ENCODE measurements at regions not wholly inside any gene's neighbourhood (a gene's known extent, or its start where the extent isn't known, plus 50 kb on each side); places are given as distances from the start of the nearest gene placed in this dataset.

DNA sequence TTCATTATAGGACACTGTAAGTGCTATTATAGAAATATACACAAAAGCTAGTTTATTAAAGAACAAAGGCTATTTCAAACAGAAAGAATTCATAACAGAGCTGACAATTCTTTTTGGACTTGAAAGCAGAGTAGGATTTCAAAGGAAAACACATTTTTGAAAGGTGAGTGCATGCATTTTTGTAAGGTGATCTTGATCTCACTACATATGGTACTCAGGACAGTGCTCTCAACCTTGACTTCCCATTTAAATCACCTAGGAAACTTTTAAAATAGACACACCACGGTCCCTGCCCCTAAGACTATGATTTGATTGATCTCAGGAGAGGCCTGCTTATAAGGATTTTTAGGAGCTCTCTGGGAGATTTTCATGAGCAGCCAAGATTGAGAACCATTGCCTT lies 1362.0 kb downstream of the CDH8 start:
- TF ChIP-seq, protein P1, sequence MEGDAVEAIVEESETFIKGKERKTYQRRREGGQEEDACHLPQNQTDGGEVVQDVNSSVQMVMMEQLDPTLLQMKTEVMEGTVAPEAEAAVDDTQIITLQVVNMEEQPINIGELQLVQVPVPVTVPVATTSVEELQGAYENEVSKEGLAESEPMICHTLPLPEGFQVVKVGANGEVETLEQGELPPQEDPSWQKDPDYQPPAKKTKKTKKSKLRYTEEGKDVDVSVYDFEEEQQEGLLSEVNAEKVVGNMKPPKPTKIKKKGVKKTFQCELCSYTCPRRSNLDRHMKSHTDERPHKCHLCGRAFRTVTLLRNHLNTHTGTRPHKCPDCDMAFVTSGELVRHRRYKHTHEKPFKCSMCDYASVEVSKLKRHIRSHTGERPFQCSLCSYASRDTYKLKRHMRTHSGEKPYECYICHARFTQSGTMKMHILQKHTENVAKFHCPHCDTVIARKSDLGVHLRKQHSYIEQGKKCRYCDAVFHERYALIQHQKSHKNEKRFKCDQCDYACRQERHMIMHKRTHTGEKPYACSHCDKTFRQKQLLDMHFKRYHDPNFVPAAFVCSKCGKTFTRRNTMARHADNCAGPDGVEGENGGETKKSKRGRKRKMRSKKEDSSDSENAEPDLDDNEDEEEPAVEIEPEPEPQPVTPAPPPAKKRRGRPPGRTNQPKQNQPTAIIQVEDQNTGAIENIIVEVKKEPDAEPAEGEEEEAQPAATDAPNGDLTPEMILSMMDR (IDR thresholded peaks at IDR 0.05; ENCODE audit: poor library complexity) = no peak
- no peak for TF ChIP-seq EZH2 (IDR thresholded peaks at IDR 0.05; ENCODE audit: borderline replicate concordance)

Data from hepatocyte (in vitro differentiated cells).